ENCODE measurements at regions not wholly inside any gene's neighbourhood (a gene's known extent, or its start where the extent isn't known, plus 50 kb on each side); places are given as distances from the start of the nearest gene placed in this dataset.

- Histone ChIP-seq H3F3A (ENCODE audit: insufficient read depth) (no peaks in the 10 kb centered on the region), H3K79me2 (ENCODE audit: insufficient read depth, low read length) (no peaks in the 10 kb centered on the region), H4K20me1 (ENCODE audit: low read depth, low read length) (no peaks in the 10 kb centered on the region), H3K4me3 (ENCODE audit: insufficient read depth, low read length, poor library complexity, severe bottlenecking) (no peak overlapping the region), H3K9me3 (ENCODE audit: insufficient read depth, low read length) (no peaks in the 10 kb centered on the region), H3K27me3 (ENCODE audit: low read length) (no peaks in the 10 kb centered on the region), H3K9me2 (replicated peaks; ENCODE audit: insufficient read depth, low read length) (no peaks in the 10 kb centered on the region), H2AFZ (ENCODE audit: low read depth, low read length, severe bottlenecking) (no peak overlapping the region), H3K27ac (ENCODE audit: low read depth, low read length) (no peak overlapping the region), H3K9ac (ENCODE audit: low read length) (no peak overlapping the region), H3K4me2 (ENCODE audit: low read depth, low read length, poor library complexity, severe bottlenecking) (no peak overlapping the region), H3K36me3 (ENCODE audit: low read length) (no peaks in the 10 kb centered on the region)
- TF ChIP-seq EZH2phosphoT487 (conservative IDR thresholded peaks at IDR 0.05; ENCODE audit: low read length) (no peak), CTCF (IDR thresholded peaks at IDR 0.05; ENCODE audit: insufficient read depth, low read length, poor library complexity, severe bottlenecking) (no peak)
Measured at GRCh38 chr20:50256577-50256976, 65.9 kb downstream of the CEBPB start.

- Histone ChIP-seq H3K4me3 (ENCODE audit: insufficient read depth, low read length, poor library complexity, severe bottlenecking) (no peak overlapping the region), H3K9me3 (ENCODE audit: insufficient read depth, low read length) (no peaks in the 10 kb centered on the region), H3F3A (ENCODE audit: insufficient read depth) (no peaks in the 10 kb centered on the region), H3K4me2 (ENCODE audit: low read depth, low read length, poor library complexity, severe bottlenecking) (no peak overlapping the region), H3K36me3 (ENCODE audit: low read length) (no peaks in the 10 kb centered on the region), H4K20me1 (ENCODE audit: low read depth, low read length) (no peaks in the 10 kb centered on the region), H3K27ac (ENCODE audit: low read depth, low read length) (no peak overlapping the region), H3K9ac (ENCODE audit: low read length) (no peak overlapping the region), H3K9me2 (replicated peaks; ENCODE audit: insufficient read depth, low read length) (no peaks in the 10 kb centered on the region), H3K27me3 (ENCODE audit: low read length) (no peaks in the 10 kb centered on the region), H2AFZ (ENCODE audit: low read depth, low read length, severe bottlenecking) (no peak overlapping the region), H3K79me2 (ENCODE audit: insufficient read depth, low read length) (no peaks in the 10 kb centered on the region)
- TF ChIP-seq CTCF (IDR thresholded peaks at IDR 0.05; ENCODE audit: insufficient read depth, low read length, poor library complexity, severe bottlenecking) (no peak), EZH2phosphoT487 (conservative IDR thresholded peaks at IDR 0.05; ENCODE audit: low read length) (no peak)
Measured at GRCh38 chr20:50257860-50258259, 67.2 kb downstream of the CEBPB start.

GRCh38 chr20:50258790-50259483 lies 68.3 kb downstream of the CEBPB start:
- Histone ChIP-seq H3K9ac (ENCODE audit: low read length) (no peak overlapping the region), H3F3A (ENCODE audit: insufficient read depth) (no peaks in the 10 kb centered on the region), H3K27ac (ENCODE audit: low read depth, low read length) (no peak overlapping the region), H3K9me3 (ENCODE audit: insufficient read depth, low read length) (no peaks in the 10 kb centered on the region), H3K27me3 (ENCODE audit: low read length) (no peaks in the 10 kb centered on the region), H3K36me3 (ENCODE audit: low read length) (no peaks in the 10 kb centered on the region), H3K4me2 (ENCODE audit: low read depth, low read length, poor library complexity, severe bottlenecking) (no peak overlapping the region), H3K79me2 (ENCODE audit: insufficient read depth, low read length) (no peaks in the 10 kb centered on the region), H3K4me3 (ENCODE audit: insufficient read depth, low read length, poor library complexity, severe bottlenecking) (no peak overlapping the region), H4K20me1 (ENCODE audit: low read depth, low read length) (no peaks in the 10 kb centered on the region), H3K9me2 (replicated peaks; ENCODE audit: insufficient read depth, low read length) (no peaks in the 10 kb centered on the region), H2AFZ (ENCODE audit: low read depth, low read length, severe bottlenecking) (no peak overlapping the region)
- no peak for TF ChIP-seq CTCF (IDR thresholded peaks at IDR 0.05; ENCODE audit: insufficient read depth, low read length, poor library complexity, severe bottlenecking)
- no peak for TF ChIP-seq EZH2phosphoT487 (conservative IDR thresholded peaks at IDR 0.05; ENCODE audit: low read length)

Measured in SU-DHL-6 (cell line).